Astrocyte (in vitro differentiated cells and primary cell): ENCODE measurements at regions not wholly inside any gene's neighbourhood (a gene's known extent, or its start where the extent isn't known, plus 50 kb on each side); places are given as distances from the start of the nearest gene placed in this dataset.

ENCODE experiments used
- CTCF ChIP-seq: IDR thresholded peaks from 2 replicates; pipeline ENCODE4 v1.5.1; 2011; ENCODE audit warnings: low read depth, mild to moderate bottlenecking, inconsistent platforms, low read length, moderate library complexity; ENCODE audit not compliant: insufficient read depth
- EZH2 ChIP-seq: IDR thresholded peaks from 2 replicates; pipeline ENCODE4 v1.6.1; 2012; ENCODE audit warnings: mild to moderate bottlenecking, low read length, inconsistent platforms; ENCODE audit not compliant: insufficient read depth

DNA sequence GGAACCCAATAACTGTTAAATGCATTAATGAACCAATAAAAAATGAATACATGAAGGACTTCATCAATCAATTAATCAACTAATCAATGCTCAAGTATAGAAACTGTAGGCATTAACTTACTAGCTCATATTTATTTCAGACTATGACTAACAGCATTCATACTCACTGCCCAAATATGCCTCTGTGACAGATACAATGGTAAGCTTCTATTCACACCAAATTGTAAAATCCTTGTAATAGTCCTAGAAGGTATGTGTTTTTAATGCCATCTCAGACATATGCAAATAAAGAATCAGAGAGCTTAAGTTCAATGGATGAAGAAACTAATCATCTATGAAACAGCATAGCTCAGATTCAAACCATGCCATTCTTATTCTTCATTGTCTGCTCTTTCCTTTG lies 1253.6 kb upstream of the TENM4 start:
- TF ChIP-seq CTCF (no peak), EZH2 (no peak)
